Thyroid gland (tissue), 4 donors: ENCODE measurements at regions not wholly inside any gene's neighbourhood (a gene's known extent, or its start where the extent isn't known, plus 50 kb on each side); places are given as distances from the start of the nearest gene placed in this dataset.

Experiments
- POLR2A ChIP-seq, 2 donors: fragments of 450-650 bp; IDR thresholded peaks; one replicate each; pipeline ENCODE4 v1.6.1; 2017; ENCODE audit warnings: antibody characterized with exemption in 2 of 2, mild to moderate bottlenecking in 2 of 2, moderate library complexity in 1 of 2
- TF ChIP-seq, protein P1 (sequence below), 6 experiments: fragments of 200-600 bp in 3 of 6; fragments of 450-650 bp in 3 of 6; sonication (generic) in 3 of 6; IDR thresholded peaks; one replicate each; pipeline ENCODE4 v1.5.1; 2016 to 2019; ENCODE audit warnings: antibody characterized with exemption in 6 of 6, mild to moderate bottlenecking in 2 of 6, inconsistent platforms in 1 of 6, moderate library complexity in 1 of 6

DNA sequence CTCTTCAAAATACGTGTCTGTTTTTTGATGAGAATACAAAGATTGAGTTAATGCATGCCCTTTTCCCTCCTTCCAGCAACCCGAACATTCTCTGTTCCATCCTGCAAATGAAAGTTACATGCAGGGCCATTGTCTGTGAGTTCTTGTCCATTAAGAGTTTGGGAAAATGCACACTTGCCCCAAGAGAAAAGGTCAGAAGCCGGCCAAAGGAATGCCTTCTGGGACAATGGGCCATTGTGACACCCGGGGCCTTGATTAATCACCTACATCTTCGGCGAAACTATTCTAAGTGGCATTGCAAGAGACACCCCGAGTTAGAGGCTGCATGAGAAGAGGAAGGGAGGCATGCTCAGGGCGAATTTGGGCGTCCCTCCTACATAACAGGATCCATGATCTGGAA, 73.7 kb upstream of the COPS8 start:
- no peak for TF ChIP-seq POLR2A (IDR thresholded peaks at IDR 0.05)
- TF ChIP-seq, protein P1, sequence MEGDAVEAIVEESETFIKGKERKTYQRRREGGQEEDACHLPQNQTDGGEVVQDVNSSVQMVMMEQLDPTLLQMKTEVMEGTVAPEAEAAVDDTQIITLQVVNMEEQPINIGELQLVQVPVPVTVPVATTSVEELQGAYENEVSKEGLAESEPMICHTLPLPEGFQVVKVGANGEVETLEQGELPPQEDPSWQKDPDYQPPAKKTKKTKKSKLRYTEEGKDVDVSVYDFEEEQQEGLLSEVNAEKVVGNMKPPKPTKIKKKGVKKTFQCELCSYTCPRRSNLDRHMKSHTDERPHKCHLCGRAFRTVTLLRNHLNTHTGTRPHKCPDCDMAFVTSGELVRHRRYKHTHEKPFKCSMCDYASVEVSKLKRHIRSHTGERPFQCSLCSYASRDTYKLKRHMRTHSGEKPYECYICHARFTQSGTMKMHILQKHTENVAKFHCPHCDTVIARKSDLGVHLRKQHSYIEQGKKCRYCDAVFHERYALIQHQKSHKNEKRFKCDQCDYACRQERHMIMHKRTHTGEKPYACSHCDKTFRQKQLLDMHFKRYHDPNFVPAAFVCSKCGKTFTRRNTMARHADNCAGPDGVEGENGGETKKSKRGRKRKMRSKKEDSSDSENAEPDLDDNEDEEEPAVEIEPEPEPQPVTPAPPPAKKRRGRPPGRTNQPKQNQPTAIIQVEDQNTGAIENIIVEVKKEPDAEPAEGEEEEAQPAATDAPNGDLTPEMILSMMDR (IDR thresholded peaks at IDR 0.05), result no peak
